Mesenchymal stem cell (in vitro differentiated cells and primary cell): ENCODE measurements at regions not wholly inside any gene's neighbourhood (a gene's known extent, or its start where the extent isn't known, plus 50 kb on each side); places are given as distances from the start of the nearest gene placed in this dataset.

Source experiments
- DNase-seq: peaks from one replicate; pipeline ENCODE4 v3.0.0-alpha.2; 2013
- H2AFZ ChIP-seq: one replicate; pipeline ENCODE4 v1.6.1; 2013; ENCODE audit warnings: low read depth, mild to moderate bottlenecking, control low read depth, inconsistent platforms, low read length, moderate library complexity
- H2AK5ac ChIP-seq: 2 replicates; pipeline ENCODE4 v1.6.1; 2013; ENCODE audit warnings: low read length, moderate library complexity, mild to moderate bottlenecking, inconsistent platforms; ENCODE audit not compliant: severe bottlenecking
- H2BK120ac ChIP-seq: one replicate; pipeline ENCODE4 v1.6.1; 2013; ENCODE audit warnings: low read depth, mild to moderate bottlenecking, inconsistent platforms, low read length, moderate library complexity
- H2BK12ac ChIP-seq, 2 experiments: one replicate each; pipeline ENCODE4 v1.6.1; 2013; ENCODE audit warnings: inconsistent platforms in 2 of 2, low read length in 2 of 2, mild to moderate bottlenecking in 2 of 2, moderate library complexity in 2 of 2, control low read depth in 1 of 2
- H2BK15ac ChIP-seq: one replicate; pipeline ENCODE4 v1.6.1; 2013; ENCODE audit warnings: mild to moderate bottlenecking, low read depth, inconsistent platforms; ENCODE audit not compliant: poor library complexity, severe bottlenecking
- H2BK5ac ChIP-seq: 2 replicates; pipeline ENCODE4 v1.6.1; 2013; ENCODE audit warnings: low read depth, mild to moderate bottlenecking, low read length, control low read depth, inconsistent platforms; ENCODE audit not compliant: poor library complexity, severe bottlenecking
- H3K14ac ChIP-seq, 2 experiments: one replicate each; pipeline ENCODE4 v1.6.1; 2013; ENCODE audit warnings: inconsistent platforms in 2 of 2, low read length in 2 of 2, control low read depth in 1 of 2, mild to moderate bottlenecking in 1 of 2, moderate library complexity in 1 of 2
- H3K18ac ChIP-seq, 2 experiments: one replicate each; pipeline ENCODE4 v1.6.1; 2013; ENCODE audit warnings: inconsistent platforms in 2 of 2, low read length in 2 of 2, control low read depth in 1 of 2, low read depth in 1 of 2, mild to moderate bottlenecking in 1 of 2
- H3K23ac ChIP-seq, 2 experiments: one replicate each; pipeline ENCODE4 v1.6.1; 2013; ENCODE audit warnings: inconsistent platforms in 2 of 2, low read length in 2 of 2, mild to moderate bottlenecking in 2 of 2, moderate library complexity in 2 of 2, control low read depth in 1 of 2
- H3K27ac ChIP-seq: 2 replicates; pipeline ENCODE4 v1.5.1; 2013; ENCODE audit warnings: mild to moderate bottlenecking, moderate library complexity, low read length, control low read depth, inconsistent platforms; ENCODE audit not compliant: poor library complexity, severe bottlenecking
- H3K27me3 ChIP-seq, 2 experiments: 2 replicates each; pipeline versions ENCODE4 v1.6.1 to v1.7.0; 2013; ENCODE audit warnings: low read length in 2 of 2, mild to moderate bottlenecking in 2 of 2, moderate library complexity in 2 of 2, control low read depth in 1 of 2, inconsistent platforms in 1 of 2; ENCODE audit not compliant: control insufficient read depth in 1 of 2, insufficient read depth in 1 of 2
- H3K36me3 ChIP-seq, 2 experiments: 2 replicates each; pipeline versions ENCODE4 v1.6.1 to v1.7.0; 2013; ENCODE audit warnings: low read length in 2 of 2, control low read depth in 1 of 2, inconsistent platforms in 1 of 2, low read depth in 1 of 2, mild to moderate bottlenecking in 1 of 2; ENCODE audit not compliant: insufficient read depth in 2 of 2, control insufficient read depth in 1 of 2
- H3K4ac ChIP-seq, 2 experiments: one replicate each; pipeline ENCODE4 v1.6.1; 2013; ENCODE audit warnings: inconsistent platforms in 2 of 2, low read length in 2 of 2, mild to moderate bottlenecking in 2 of 2, moderate library complexity in 2 of 2, control low read depth in 1 of 2, low read depth in 1 of 2
- H3K4me1 ChIP-seq: 2 replicates; pipeline ENCODE4 v1.6.1; 2013; ENCODE audit warnings: low read depth, low read length, control low read depth; ENCODE audit not compliant: control insufficient read depth, insufficient read depth
- H3K4me2 ChIP-seq: 2 replicates; pipeline ENCODE4 v1.6.1; 2013; ENCODE audit warnings: low read length, mild to moderate bottlenecking, inconsistent platforms; ENCODE audit not compliant: poor library complexity, severe bottlenecking
- H3K4me3 ChIP-seq, 2 experiments: 2 replicates each; pipeline versions ENCODE4 v1.5.1 to v1.7.0; 2013; ENCODE audit warnings: low read length in 2 of 2, mild to moderate bottlenecking in 2 of 2, control low read depth in 1 of 2, low read depth in 1 of 2; ENCODE audit not compliant: insufficient read depth in 1 of 2
- H3K79me1 ChIP-seq: replicated peaks from 2 replicates; pipeline ENCODE4 v1.6.1; 2013; ENCODE audit warnings: mild to moderate bottlenecking, control low read depth, low read length, inconsistent platforms; ENCODE audit not compliant: poor library complexity, severe bottlenecking
- H3K9ac ChIP-seq: 2 replicates; pipeline ENCODE4 v1.7.0; 2013; ENCODE audit warnings: mild to moderate bottlenecking, low read length, moderate library complexity
- H3K9me3 ChIP-seq: 2 replicates; pipeline ENCODE4 v1.7.0; 2013; ENCODE audit warnings: mild to moderate bottlenecking, low read length; ENCODE audit not compliant: control insufficient read depth
- H4K8ac ChIP-seq: one replicate; pipeline ENCODE4 v1.6.1; 2013; ENCODE audit warnings: inconsistent platforms, mild to moderate bottlenecking, low read length, moderate library complexity
- H4K91ac ChIP-seq: one replicate; pipeline ENCODE4 v1.6.1; 2013; ENCODE audit warnings: mild to moderate bottlenecking, low read length, inconsistent platforms
- WGBS: methylation state at CpG from one replicate; pipeline ENCODE4 v1.1.7; 2013; ENCODE audit warnings: mixed read lengths; 5-methylcytosine and 5-hydroxymethylcytosine counted together

GRCh38 chr5:3098821-3099220, 347.3 kb upstream of the IRX2 start:
- no peak overlapping the region for H4K8ac ChIP-seq
- H3K23ac ChIP-seq, result no peak overlapping the region
- no peak for DNase-seq
- H2BK120ac ChIP-seq, result no peak overlapping the region
- WGBS, result 43% methylated on average over 3 of the region's 4 CpGs
- H3K9ac ChIP-seq, result no peak overlapping the region
- H3K4me2 ChIP-seq, result no peak overlapping the region
- H2BK12ac ChIP-seq, result no peak overlapping the region
- H3K79me1 ChIP-seq, result no peaks in the 10 kb centered on the region
- no peak overlapping the region for H2BK15ac ChIP-seq
- no peak overlapping the region for H2AFZ ChIP-seq
- H3K27ac ChIP-seq, result no peak overlapping the region
- H3K18ac ChIP-seq, result no peak overlapping the region
- H3K27me3 ChIP-seq, result no peaks in the 10 kb centered on the region
- H2BK5ac ChIP-seq, result no peak overlapping the region
- no peaks in the 10 kb centered on the region for H3K4me1 ChIP-seq
- no peaks in the 10 kb centered on the region for H3K36me3 ChIP-seq
- no peak overlapping the region for H3K14ac ChIP-seq
- H3K4ac ChIP-seq, result no peak overlapping the region
- no peaks in the 10 kb centered on the region for H3K9me3 ChIP-seq
- no peak overlapping the region for H3K4me3 ChIP-seq
- no peak overlapping the region for H2AK5ac ChIP-seq
- no peak overlapping the region for H4K91ac ChIP-seq

GRCh38 chr5:3092664-3093063, 341.2 kb upstream of the IRX2 start:
- no peak overlapping the region for H2AFZ ChIP-seq
- no peak for DNase-seq
- no peaks in the 10 kb centered on the region for H3K4me1 ChIP-seq
- H4K91ac ChIP-seq, result no peak overlapping the region
- H3K36me3 ChIP-seq, result no peaks in the 10 kb centered on the region
- H2BK120ac ChIP-seq, result no peak overlapping the region
- H2BK5ac ChIP-seq, result no peak overlapping the region
- no peak overlapping the region for H3K23ac ChIP-seq
- H3K27me3 ChIP-seq, result no peaks in the 10 kb centered on the region
- H3K9me3 ChIP-seq, result peaks cover 5% of the 10 kb centered on the region
- H2BK15ac ChIP-seq, result no peak overlapping the region
- H2BK12ac ChIP-seq, result no peak overlapping the region
- no peak overlapping the region for H4K8ac ChIP-seq
- no peak overlapping the region for H3K14ac ChIP-seq
- no peak overlapping the region for H3K18ac ChIP-seq
- WGBS, result 47% methylated on average over 13 of the region's 13 CpGs
- no peak overlapping the region for H3K27ac ChIP-seq
- no peaks in the 10 kb centered on the region for H3K79me1 ChIP-seq
- H3K4me2 ChIP-seq, result no peak overlapping the region
- no peak overlapping the region for H3K9ac ChIP-seq
- no peak overlapping the region for H3K4ac ChIP-seq
- H3K4me3 ChIP-seq, result no peak overlapping the region
- no peak overlapping the region for H2AK5ac ChIP-seq

GRCh38 chr5:3092211-3092610, 340.7 kb upstream of the IRX2 start:
- DNase-seq, result no peak
- no peak overlapping the region for H3K23ac ChIP-seq
- H3K27ac ChIP-seq, result no peak overlapping the region
- no peak overlapping the region for H3K4ac ChIP-seq
- H3K4me3 ChIP-seq, result peak overlapping the region in 1 of 2 experiments; percentile 4
- H3K4me1 ChIP-seq, result no peaks in the 10 kb centered on the region
- H2BK12ac ChIP-seq, result no peak overlapping the region
- no peak overlapping the region for H2BK15ac ChIP-seq
- H3K36me3 ChIP-seq, result no peaks in the 10 kb centered on the region
- H3K9ac ChIP-seq, result no peak overlapping the region
- H2AK5ac ChIP-seq, result no peak overlapping the region
- H2AFZ ChIP-seq, result no peak overlapping the region
- no peak overlapping the region for H4K8ac ChIP-seq
- H3K18ac ChIP-seq, result no peak overlapping the region
- H3K79me1 ChIP-seq, result no peaks in the 10 kb centered on the region
- no peak overlapping the region for H3K4me2 ChIP-seq
- H3K14ac ChIP-seq, result no peak overlapping the region
- no peak overlapping the region for H2BK5ac ChIP-seq
- H3K9me3 ChIP-seq, result peaks cover 5% of the 10 kb centered on the region
- no peaks in the 10 kb centered on the region for H3K27me3 ChIP-seq
- H2BK120ac ChIP-seq, result no peak overlapping the region
- no peak overlapping the region for H4K91ac ChIP-seq
- 67% methylated on average over 7 of the region's 7 CpGs for WGBS

DNA sequence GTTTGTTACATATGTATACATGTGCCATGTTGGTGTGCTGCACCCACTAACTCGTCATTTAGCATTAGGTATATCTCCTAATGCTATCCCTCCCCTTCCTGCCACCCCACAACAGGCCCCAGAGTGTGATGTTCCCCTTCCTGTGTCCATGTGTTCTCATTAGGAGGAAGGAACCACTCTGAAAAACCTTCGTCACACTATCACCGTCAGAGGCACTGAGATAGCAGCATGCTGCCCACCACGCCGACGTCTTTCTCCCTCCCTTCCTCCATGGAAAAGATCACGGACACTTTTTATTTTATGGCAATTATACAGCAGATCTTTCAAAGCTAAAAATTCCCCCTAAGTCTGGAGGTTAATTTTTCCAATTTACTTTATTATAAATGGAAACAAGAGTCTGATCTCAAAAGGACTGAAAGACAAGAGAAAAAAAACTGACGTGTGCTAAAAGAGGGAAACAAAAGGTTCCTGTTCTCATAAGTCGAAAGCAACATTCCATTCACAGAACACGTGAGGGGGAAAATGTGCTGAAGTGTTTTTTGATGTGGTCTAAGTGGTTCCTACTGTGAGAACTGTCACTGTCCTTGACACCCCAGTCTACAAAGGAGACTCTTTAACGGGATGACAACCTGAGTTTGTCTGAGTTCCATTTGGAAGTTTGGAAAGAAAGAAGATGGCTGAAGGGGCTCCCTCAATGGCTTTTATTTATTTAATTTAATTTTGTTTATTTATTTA, 339.7 kb upstream of the IRX2 start:
- no peaks in the 10 kb centered on the region for H3K27me3 ChIP-seq
- H3K14ac ChIP-seq, result no peak overlapping the region
- no peaks in the 10 kb centered on the region for H3K4me1 ChIP-seq
- no peak overlapping the region for H3K18ac ChIP-seq
- H3K23ac ChIP-seq, result no peak overlapping the region
- H2BK5ac ChIP-seq, result no peak overlapping the region
- H4K91ac ChIP-seq, result no peak overlapping the region
- H3K27ac ChIP-seq, result no peak overlapping the region
- WGBS, result 71% methylated on average over 11 of the region's 11 CpGs
- no peak overlapping the region for H3K4me2 ChIP-seq
- H2BK12ac ChIP-seq, result no peak overlapping the region
- no peaks in the 10 kb centered on the region for H3K36me3 ChIP-seq
- H2BK15ac ChIP-seq, result no peak overlapping the region
- H3K9ac ChIP-seq, result no peak overlapping the region
- H3K9me3 ChIP-seq, result peaks cover 5% of the 10 kb centered on the region
- H2AK5ac ChIP-seq, result no peak overlapping the region
- H3K4me3 ChIP-seq, result no peak overlapping the region
- H2BK120ac ChIP-seq, result no peak overlapping the region
- no peak overlapping the region for H2AFZ ChIP-seq
- no peak overlapping the region for H4K8ac ChIP-seq
- no peak for DNase-seq
- no peaks in the 10 kb centered on the region for H3K79me1 ChIP-seq
- no peak overlapping the region for H3K4ac ChIP-seq
